PFSK-1 (cell line): ENCODE measurements at regions not wholly inside any gene's neighbourhood (a gene's known extent, or its start where the extent isn't known, plus 50 kb on each side); places are given as distances from the start of the nearest gene placed in this dataset.

Experiments
- FOXP2 ChIP-seq: optimal IDR thresholded peaks from 2 replicates; pipeline ENCODE3; 2011; ENCODE audit warnings: borderline replicate concordance, control low read depth, inconsistent platforms; ENCODE audit not compliant: insufficient read depth; ENCODE audit errors: extremely low read length, extremely low read depth
- POLR2AphosphoS5 ChIP-seq: IDR thresholded peaks from 2 replicates; pipeline ENCODE4 v1.6.1; 2012; ENCODE audit warnings: low read depth, mild to moderate bottlenecking, control low read depth, low read length, moderate library complexity
- SIN3A ChIP-seq: IDR thresholded peaks from 2 replicates; pipeline ENCODE4 v1.6.1; 2012; ENCODE audit warnings: mild to moderate bottlenecking, low read length, moderate library complexity, borderline replicate concordance; ENCODE audit not compliant: insufficient read depth
- TAF1 ChIP-seq: IDR thresholded peaks from 2 replicates; pipeline ENCODE4 v1.6.1; 2012; ENCODE audit warnings: low read length, control low read depth, borderline replicate concordance; ENCODE audit not compliant: insufficient read depth
- TF ChIP-seq, protein P1 (sequence below), 2 experiments: IDR thresholded peaks; 2 replicates each; pipeline versions ENCODE4 v1.6.1 to v1.8.0; 2011 to 2012; ENCODE audit warnings: low read depth in 2 of 2, low read length in 2 of 2, control low read depth in 1 of 2, inconsistent platforms in 1 of 2, mild to moderate bottlenecking in 1 of 2, moderate library complexity in 1 of 2; ENCODE audit not compliant: insufficient read depth in 1 of 2

DNA sequence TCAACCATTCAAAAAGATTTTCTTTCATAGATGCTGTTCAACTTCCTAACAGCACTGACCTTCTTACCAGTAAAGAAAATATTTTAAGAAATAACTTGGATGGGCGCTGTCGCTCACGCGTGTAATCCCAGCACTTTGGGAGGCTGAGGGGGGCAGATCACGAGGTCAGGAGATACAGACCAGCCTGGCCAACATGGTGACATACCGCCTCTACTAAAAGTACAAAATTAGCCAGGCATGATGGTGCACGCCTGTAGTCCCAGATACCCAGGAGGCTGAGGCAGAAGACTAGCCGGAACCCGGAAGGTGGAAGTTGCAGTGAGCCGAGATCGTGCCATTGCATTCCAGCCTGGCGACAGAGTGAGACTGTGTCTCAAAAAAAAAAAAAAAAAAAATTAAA, 865.7 kb upstream of the SLC10A2 start:
- TF ChIP-seq, protein P1, sequence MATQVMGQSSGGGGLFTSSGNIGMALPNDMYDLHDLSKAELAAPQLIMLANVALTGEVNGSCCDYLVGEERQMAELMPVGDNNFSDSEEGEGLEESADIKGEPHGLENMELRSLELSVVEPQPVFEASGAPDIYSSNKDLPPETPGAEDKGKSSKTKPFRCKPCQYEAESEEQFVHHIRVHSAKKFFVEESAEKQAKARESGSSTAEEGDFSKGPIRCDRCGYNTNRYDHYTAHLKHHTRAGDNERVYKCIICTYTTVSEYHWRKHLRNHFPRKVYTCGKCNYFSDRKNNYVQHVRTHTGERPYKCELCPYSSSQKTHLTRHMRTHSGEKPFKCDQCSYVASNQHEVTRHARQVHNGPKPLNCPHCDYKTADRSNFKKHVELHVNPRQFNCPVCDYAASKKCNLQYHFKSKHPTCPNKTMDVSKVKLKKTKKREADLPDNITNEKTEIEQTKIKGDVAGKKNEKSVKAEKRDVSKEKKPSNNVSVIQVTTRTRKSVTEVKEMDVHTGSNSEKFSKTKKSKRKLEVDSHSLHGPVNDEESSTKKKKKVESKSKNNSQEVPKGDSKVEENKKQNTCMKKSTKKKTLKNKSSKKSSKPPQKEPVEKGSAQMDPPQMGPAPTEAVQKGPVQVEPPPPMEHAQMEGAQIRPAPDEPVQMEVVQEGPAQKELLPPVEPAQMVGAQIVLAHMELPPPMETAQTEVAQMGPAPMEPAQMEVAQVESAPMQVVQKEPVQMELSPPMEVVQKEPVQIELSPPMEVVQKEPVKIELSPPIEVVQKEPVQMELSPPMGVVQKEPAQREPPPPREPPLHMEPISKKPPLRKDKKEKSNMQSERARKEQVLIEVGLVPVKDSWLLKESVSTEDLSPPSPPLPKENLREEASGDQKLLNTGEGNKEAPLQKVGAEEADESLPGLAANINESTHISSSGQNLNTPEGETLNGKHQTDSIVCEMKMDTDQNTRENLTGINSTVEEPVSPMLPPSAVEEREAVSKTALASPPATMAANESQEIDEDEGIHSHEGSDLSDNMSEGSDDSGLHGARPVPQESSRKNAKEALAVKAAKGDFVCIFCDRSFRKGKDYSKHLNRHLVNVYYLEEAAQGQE (IDR thresholded peaks at IDR 0.05; ENCODE audit: insufficient read depth in 1 of 2, low read depth in 2 of 2, low read length in 2 of 2), result no peak

DNA sequence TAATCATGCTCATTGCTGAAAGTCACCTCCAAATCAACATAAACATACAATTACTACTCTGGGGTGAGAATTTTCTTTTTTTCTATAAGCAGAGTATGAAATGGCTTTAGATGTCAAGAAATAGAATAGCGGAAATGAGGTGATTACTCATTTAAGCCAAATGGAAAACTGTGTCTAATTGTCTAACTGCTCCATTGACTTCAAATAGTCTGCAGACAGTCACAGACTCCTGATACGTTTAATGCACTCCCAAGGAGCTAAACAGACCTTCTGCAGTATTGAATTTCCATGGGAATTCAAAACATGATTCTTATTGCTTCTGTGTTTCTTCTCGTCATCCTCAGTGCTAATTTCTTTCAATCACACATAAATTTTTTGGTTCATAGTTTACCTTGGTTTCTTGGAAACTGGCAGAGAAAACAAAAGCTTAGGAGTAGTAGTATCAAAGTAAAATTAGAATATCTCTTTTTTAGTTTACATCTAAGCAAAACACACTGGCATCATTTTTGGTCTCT, 865.2 kb upstream of the SLC10A2 start:
- TF ChIP-seq FOXP2, result no peak
- no peak for TF ChIP-seq POLR2AphosphoS5
- TF ChIP-seq SIN3A, result no peak
- no peak for TF ChIP-seq TAF1
- TF ChIP-seq, protein P1 (IDR thresholded peaks at IDR 0.05; ENCODE audit: insufficient read depth in 1 of 2, low read depth in 2 of 2, low read length in 2 of 2), result no peak

DNA sequence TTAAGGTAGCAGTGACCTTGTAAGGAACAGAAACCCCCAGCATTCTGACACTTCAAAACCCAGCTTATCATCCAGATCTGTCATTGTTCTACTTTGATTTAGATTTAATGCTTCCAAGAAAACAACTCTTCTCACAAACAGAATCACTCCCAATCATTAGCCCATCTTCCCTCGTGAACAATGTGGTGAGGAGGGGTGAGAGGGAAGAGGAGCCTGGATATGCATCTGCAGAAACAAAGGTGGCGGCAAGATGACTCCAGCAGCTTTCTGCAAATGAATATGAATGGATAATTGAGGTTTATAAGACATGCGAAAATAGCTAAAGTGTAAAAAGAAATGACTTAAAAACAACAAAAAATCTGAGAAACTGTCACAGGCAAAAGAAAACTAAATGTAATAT, 859.9 kb upstream of the SLC10A2 start:
- TF ChIP-seq, protein P1 (IDR thresholded peaks at IDR 0.05; ENCODE audit: insufficient read depth in 1 of 2, low read depth in 2 of 2, low read length in 2 of 2), result no peak
- no peak for TF ChIP-seq FOXP2
- TF ChIP-seq POLR2AphosphoS5, result no peak
- TF ChIP-seq SIN3A, result no peak
- no peak for TF ChIP-seq TAF1

DNA sequence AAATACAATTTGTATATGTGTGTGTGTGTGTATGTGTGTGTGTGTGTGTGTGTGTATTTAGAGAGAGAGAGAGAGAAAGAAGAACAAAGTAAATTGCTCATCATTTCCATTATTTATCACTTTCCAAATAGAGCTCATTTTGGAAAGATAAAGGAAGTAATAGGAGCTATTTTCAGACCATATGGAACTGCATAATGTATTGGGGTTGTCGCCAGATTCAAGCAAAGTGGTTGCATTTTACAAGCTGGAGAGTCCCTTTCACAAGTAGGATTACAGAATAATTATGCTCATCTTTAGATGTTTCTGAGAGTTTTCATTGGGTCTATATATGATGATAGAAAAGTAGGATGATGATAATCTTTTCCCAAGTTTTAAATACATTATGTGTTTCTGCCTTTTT, 842.7 kb upstream of the SLC10A2 start:
- TF ChIP-seq SIN3A (no peak), FOXP2 (no peak), TAF1 (no peak), POLR2AphosphoS5 (no peak)
- TF ChIP-seq, protein P1 (IDR thresholded peaks at IDR 0.05; ENCODE audit: insufficient read depth in 1 of 2, low read depth in 2 of 2, low read length in 2 of 2), result no peak

DNA sequence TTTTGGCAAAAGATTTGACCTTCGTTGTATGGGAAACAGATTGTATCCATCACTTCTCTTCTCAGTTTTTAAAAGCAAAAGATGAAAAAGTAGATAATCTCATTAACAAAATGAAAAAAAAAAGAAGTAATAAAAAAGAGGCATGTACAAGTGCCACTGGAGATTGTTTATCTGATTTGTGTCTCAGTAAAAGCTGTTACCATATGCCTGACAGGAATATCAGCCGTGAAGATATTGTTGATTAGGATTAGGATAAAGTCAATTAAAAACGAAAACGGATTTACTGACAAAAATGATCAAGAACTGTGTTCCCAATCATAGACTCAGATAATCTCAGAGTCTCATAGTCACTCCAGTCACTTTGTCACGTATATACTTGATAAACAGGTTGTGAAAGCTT, 842.1 kb upstream of the SLC10A2 start:
- TF ChIP-seq POLR2AphosphoS5, result no peak
- TF ChIP-seq SIN3A, result no peak
- TF ChIP-seq, protein P1 (IDR thresholded peaks at IDR 0.05; ENCODE audit: insufficient read depth in 1 of 2, low read depth in 2 of 2, low read length in 2 of 2), result no peak
